ENCODE measurements at regions not wholly inside any gene's neighbourhood (a gene's known extent, or its start where the extent isn't known, plus 50 kb on each side); places are given as distances from the start of the nearest gene placed in this dataset.

GRCh38 chr13:39185326-39185725 lies 147.1 kb downstream of the NHLRC3 start:
- H3K79me2 ChIP-seq (ENCODE audit: insufficient read depth, low read length), result no peaks in the 10 kb centered on the region
- no peak overlapping the region for H3K4me2 ChIP-seq (ENCODE audit: low read depth, low read length, poor library complexity, severe bottlenecking)
- no peaks in the 10 kb centered on the region for H3F3A ChIP-seq (ENCODE audit: low read depth)
- H3K4me3 ChIP-seq (ENCODE audit: low read length, poor library complexity, severe bottlenecking), result no peak overlapping the region
- TF ChIP-seq CTCF (conservative IDR thresholded peaks at IDR 0.05; ENCODE audit: low read length) (no peak), EZH2phosphoT487 (IDR thresholded peaks at IDR 0.05; ENCODE audit: borderline replicate concordance) (no peak)
- no peak overlapping the region for H2AFZ ChIP-seq (ENCODE audit: low read length)
- H3K9me2 ChIP-seq (replicated peaks; ENCODE audit: low read depth, low read length), result no peaks in the 10 kb centered on the region
- no peaks in the 10 kb centered on the region for H3K27me3 ChIP-seq (ENCODE audit: insufficient read depth, low read length, poor library complexity, severe bottlenecking)
- H3K9ac ChIP-seq (ENCODE audit: low read depth, low read length, poor library complexity, severe bottlenecking), result no peak overlapping the region
- no peaks in the 10 kb centered on the region for H3K9me3 ChIP-seq (ENCODE audit: insufficient read depth, low read depth, low read length)
- H3K36me3 ChIP-seq (ENCODE audit: insufficient read depth, low read length), result no peaks in the 10 kb centered on the region
- no peaks in the 10 kb centered on the region for H3K4me1 ChIP-seq (ENCODE audit: insufficient read depth, low read length, poor library complexity, severe bottlenecking)
- H4K20me1 ChIP-seq (ENCODE audit: insufficient read depth, low read length, poor library complexity, severe bottlenecking), result no peaks in the 10 kb centered on the region

GRCh38 chr13:39186205-39186875 lies 148.1 kb downstream of the NHLRC3 start:
- TF ChIP-seq CTCF (conservative IDR thresholded peaks at IDR 0.05; ENCODE audit: low read length) (no peak), EZH2phosphoT487 (IDR thresholded peaks at IDR 0.05; ENCODE audit: borderline replicate concordance) (no peak)
- no peaks in the 10 kb centered on the region for H3K9me2 ChIP-seq (replicated peaks; ENCODE audit: low read depth, low read length)
- no peaks in the 10 kb centered on the region for H4K20me1 ChIP-seq (ENCODE audit: insufficient read depth, low read length, poor library complexity, severe bottlenecking)
- H3F3A ChIP-seq (ENCODE audit: low read depth), result no peaks in the 10 kb centered on the region
- H3K4me3 ChIP-seq (ENCODE audit: low read length, poor library complexity, severe bottlenecking), result no peak overlapping the region
- no peaks in the 10 kb centered on the region for H3K4me1 ChIP-seq (ENCODE audit: insufficient read depth, low read length, poor library complexity, severe bottlenecking)
- H3K9ac ChIP-seq (ENCODE audit: low read depth, low read length, poor library complexity, severe bottlenecking), result no peak overlapping the region
- H3K36me3 ChIP-seq (ENCODE audit: insufficient read depth, low read length), result no peaks in the 10 kb centered on the region
- no peaks in the 10 kb centered on the region for H3K9me3 ChIP-seq (ENCODE audit: insufficient read depth, low read depth, low read length)
- H3K4me2 ChIP-seq (ENCODE audit: low read depth, low read length, poor library complexity, severe bottlenecking), result no peak overlapping the region
- no peaks in the 10 kb centered on the region for H3K27me3 ChIP-seq (ENCODE audit: insufficient read depth, low read length, poor library complexity, severe bottlenecking)
- H3K79me2 ChIP-seq (ENCODE audit: insufficient read depth, low read length), result no peaks in the 10 kb centered on the region
- H2AFZ ChIP-seq (ENCODE audit: low read length), result no peak overlapping the region

- Histone ChIP-seq H3K36me3 (ENCODE audit: insufficient read depth, low read length) (no peaks in the 10 kb centered on the region), H3K4me3 (ENCODE audit: low read length, poor library complexity, severe bottlenecking) (no peak overlapping the region), H2AFZ (ENCODE audit: low read length) (no peak overlapping the region), H3K4me2 (ENCODE audit: low read depth, low read length, poor library complexity, severe bottlenecking) (no peak overlapping the region), H3K9me2 (replicated peaks; ENCODE audit: low read depth, low read length) (no peaks in the 10 kb centered on the region), H3K79me2 (ENCODE audit: insufficient read depth, low read length) (no peaks in the 10 kb centered on the region), H3K9me3 (ENCODE audit: insufficient read depth, low read depth, low read length) (no peaks in the 10 kb centered on the region), H4K20me1 (ENCODE audit: insufficient read depth, low read length, poor library complexity, severe bottlenecking) (no peaks in the 10 kb centered on the region), H3K27me3 (ENCODE audit: insufficient read depth, low read length, poor library complexity, severe bottlenecking) (no peaks in the 10 kb centered on the region), H3K4me1 (ENCODE audit: insufficient read depth, low read length, poor library complexity, severe bottlenecking) (no peaks in the 10 kb centered on the region), H3K9ac (ENCODE audit: low read depth, low read length, poor library complexity, severe bottlenecking) (no peak overlapping the region), H3F3A (ENCODE audit: low read depth) (no peaks in the 10 kb centered on the region)
- no peak for TF ChIP-seq CTCF (conservative IDR thresholded peaks at IDR 0.05; ENCODE audit: low read length)
These were observed 151.5 kb downstream of the NHLRC3 start for GRCh38 chr13:39189778-39190177.

Measured in Loucy (cell line).